ENCODE measurements at regions not wholly inside any gene's neighbourhood (a gene's known extent, or its start where the extent isn't known, plus 50 kb on each side); places are given as distances from the start of the nearest gene placed in this dataset.

- Mint-ChIP-seq H3K27ac (ENCODE audit: unreplicated experiment) (no peak overlapping the region), H3K9me3 (ENCODE audit: low read depth) (peaks cover 19% of the 10 kb centered on the region), H3K4me3 (ENCODE audit: unreplicated experiment) (no peak overlapping the region), H3K36me3 (ENCODE audit: low read depth) (no peaks in the 10 kb centered on the region), H3K27me3 (ENCODE audit: low read depth) (no peaks in the 10 kb centered on the region), H3K4me1 (ENCODE audit: low read depth) (peaks cover 18% of the 10 kb centered on the region)
- no peak for TF ChIP-seq CTCF (IDR thresholded peaks at IDR 0.05)
- DNase-seq (ENCODE audit: low spot score), result no peak
Measured at GRCh38 chrX:20593836-20594235, 327.1 kb upstream of the RPS6KA3 start.

- Mint-ChIP-seq H3K36me3 (ENCODE audit: low read depth) (no peaks in the 10 kb centered on the region), H3K4me1 (ENCODE audit: low read depth) (peaks cover 18% of the 10 kb centered on the region), H3K27ac (ENCODE audit: unreplicated experiment) (no peak overlapping the region), H3K4me3 (ENCODE audit: unreplicated experiment) (no peak overlapping the region), H3K9me3 (ENCODE audit: low read depth) (peaks cover 23% of the 10 kb centered on the region), H3K27me3 (ENCODE audit: low read depth) (no peaks in the 10 kb centered on the region)
- no peak for DNase-seq (ENCODE audit: low spot score)
- TF ChIP-seq CTCF (IDR thresholded peaks at IDR 0.05), result no peak
Measured at GRCh38 chrX:20593402-20593801, 326.7 kb upstream of the RPS6KA3 start.

- H3K4me1 Mint-ChIP-seq (ENCODE audit: low read depth), result peaks cover 14% of the 10 kb centered on the region
- no peak overlapping the region for H3K27ac Mint-ChIP-seq (ENCODE audit: unreplicated experiment)
- DNase-seq (ENCODE audit: low spot score), result no peak
- H3K9me3 Mint-ChIP-seq (ENCODE audit: low read depth), result peaks cover 30% of the 10 kb centered on the region
- H3K36me3 Mint-ChIP-seq (ENCODE audit: low read depth), result no peaks in the 10 kb centered on the region
- no peaks in the 10 kb centered on the region for H3K27me3 Mint-ChIP-seq (ENCODE audit: low read depth)
- TF ChIP-seq CTCF (IDR thresholded peaks at IDR 0.05), result no peak
- no peak overlapping the region for H3K4me3 Mint-ChIP-seq (ENCODE audit: unreplicated experiment)
Measured at GRCh38 chrX:20591246-20591645, 324.5 kb upstream of the RPS6KA3 start.

DNA sequence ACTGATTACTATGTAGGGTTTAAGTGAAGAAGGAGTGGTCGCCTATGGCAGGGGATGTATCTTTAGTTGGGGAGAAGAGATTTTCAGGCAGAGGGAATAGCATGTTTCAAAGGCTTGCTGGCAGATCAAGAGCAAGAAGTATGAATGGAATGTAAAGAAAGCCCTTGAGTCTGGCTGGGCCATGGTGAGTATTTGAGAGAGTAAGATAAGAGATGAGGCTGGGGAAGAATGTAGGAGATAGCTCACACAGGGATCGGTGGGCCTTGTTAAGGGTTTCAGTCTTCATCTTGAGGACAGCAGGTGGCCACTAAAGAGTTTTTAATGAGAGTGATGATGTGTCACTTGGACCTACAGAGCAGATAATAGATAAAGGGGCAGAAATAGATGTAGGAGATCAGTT, 319.1 kb upstream of the RPS6KA3 start:
- H3K4me3 Mint-ChIP-seq (ENCODE audit: unreplicated experiment), result no peak overlapping the region
- no peak for TF ChIP-seq CTCF (IDR thresholded peaks at IDR 0.05)
- H3K36me3 Mint-ChIP-seq (ENCODE audit: low read depth), result no peaks in the 10 kb centered on the region
- H3K27ac Mint-ChIP-seq (ENCODE audit: unreplicated experiment), result no peak overlapping the region
- DNase-seq (ENCODE audit: low spot score), result no peak
- peaks cover 5% of the 10 kb centered on the region for H3K4me1 Mint-ChIP-seq (ENCODE audit: low read depth)
- H3K9me3 Mint-ChIP-seq (ENCODE audit: low read depth), result peaks cover 32% of the 10 kb centered on the region
- no peaks in the 10 kb centered on the region for H3K27me3 Mint-ChIP-seq (ENCODE audit: low read depth)

DNA sequence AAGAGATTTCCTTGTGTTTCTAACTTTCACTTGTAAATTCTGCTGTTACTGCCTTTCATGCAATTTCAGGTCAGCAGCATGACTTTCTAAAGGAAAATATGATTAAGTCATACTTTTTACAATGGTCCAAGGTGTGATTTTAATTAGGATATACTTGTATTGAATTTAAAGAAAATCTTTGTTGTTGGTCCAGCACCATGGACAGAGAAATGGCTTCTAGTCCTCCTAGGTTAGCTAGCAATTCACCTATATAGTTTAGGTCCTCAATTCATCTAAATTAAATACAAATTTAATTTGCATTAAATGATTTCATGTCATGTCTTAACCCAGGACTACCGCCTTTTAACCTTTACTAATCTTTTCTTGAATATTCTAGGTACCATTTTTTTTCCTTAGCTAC, 304.9 kb upstream of the RPS6KA3 start:
- no peak for DNase-seq (ENCODE audit: low spot score)
- Mint-ChIP-seq H3K4me1 (ENCODE audit: low read depth) (no peaks in the 10 kb centered on the region), H3K9me3 (ENCODE audit: low read depth) (no peaks in the 10 kb centered on the region), H3K4me3 (ENCODE audit: unreplicated experiment) (no peak overlapping the region), H3K27me3 (ENCODE audit: low read depth) (peaks cover 6% of the 10 kb centered on the region), H3K36me3 (ENCODE audit: low read depth) (no peaks in the 10 kb centered on the region), H3K27ac (ENCODE audit: unreplicated experiment) (no peak overlapping the region)
- TF ChIP-seq CTCF (IDR thresholded peaks at IDR 0.05), result no peak
